ENCODE measurements at regions not wholly inside any gene's neighbourhood (a gene's known extent, or its start where the extent isn't known, plus 50 kb on each side); places are given as distances from the start of the nearest gene placed in this dataset.

DNA sequence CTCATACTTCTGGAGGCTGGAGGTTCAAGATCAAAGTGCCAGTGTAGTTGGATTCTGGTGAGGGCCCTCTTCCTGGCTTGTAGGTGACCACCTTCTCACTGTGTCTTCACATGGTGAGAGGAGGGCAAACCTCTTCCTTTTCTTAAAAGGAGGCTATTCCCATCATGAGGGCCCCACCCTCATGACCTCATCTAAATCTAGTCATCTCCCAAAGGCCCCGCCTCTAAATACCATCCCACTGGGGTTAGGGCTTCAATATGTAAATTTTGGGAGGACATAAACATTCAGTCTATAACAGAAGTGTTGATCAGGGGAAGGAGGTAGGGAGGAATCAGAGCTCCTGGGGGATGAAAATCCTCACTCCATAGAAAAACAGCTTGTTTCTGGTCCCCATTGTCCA, 60.8 kb upstream of the DIPK2B start:
- Histone ChIP-seq H3K36me3 (no peaks in the 10 kb centered on the region), H3K9me3 (no peaks in the 10 kb centered on the region), H3K27me3 (no peaks in the 10 kb centered on the region), H3K4me1 (no peaks in the 10 kb centered on the region), H3K4me3 (no peak overlapping the region), H3K27ac (no peak overlapping the region)
- no peak for DNase-seq
- TF ChIP-seq, protein P1, sequence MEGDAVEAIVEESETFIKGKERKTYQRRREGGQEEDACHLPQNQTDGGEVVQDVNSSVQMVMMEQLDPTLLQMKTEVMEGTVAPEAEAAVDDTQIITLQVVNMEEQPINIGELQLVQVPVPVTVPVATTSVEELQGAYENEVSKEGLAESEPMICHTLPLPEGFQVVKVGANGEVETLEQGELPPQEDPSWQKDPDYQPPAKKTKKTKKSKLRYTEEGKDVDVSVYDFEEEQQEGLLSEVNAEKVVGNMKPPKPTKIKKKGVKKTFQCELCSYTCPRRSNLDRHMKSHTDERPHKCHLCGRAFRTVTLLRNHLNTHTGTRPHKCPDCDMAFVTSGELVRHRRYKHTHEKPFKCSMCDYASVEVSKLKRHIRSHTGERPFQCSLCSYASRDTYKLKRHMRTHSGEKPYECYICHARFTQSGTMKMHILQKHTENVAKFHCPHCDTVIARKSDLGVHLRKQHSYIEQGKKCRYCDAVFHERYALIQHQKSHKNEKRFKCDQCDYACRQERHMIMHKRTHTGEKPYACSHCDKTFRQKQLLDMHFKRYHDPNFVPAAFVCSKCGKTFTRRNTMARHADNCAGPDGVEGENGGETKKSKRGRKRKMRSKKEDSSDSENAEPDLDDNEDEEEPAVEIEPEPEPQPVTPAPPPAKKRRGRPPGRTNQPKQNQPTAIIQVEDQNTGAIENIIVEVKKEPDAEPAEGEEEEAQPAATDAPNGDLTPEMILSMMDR (IDR thresholded peaks at IDR 0.05): no peak
- TF ChIP-seq EP300 (IDR thresholded peaks at IDR 0.05) (no peak), POLR2AphosphoS5 (IDR thresholded peaks at IDR 0.05) (no peak), POLR2A (IDR thresholded peaks at IDR 0.05) (no peak)
- no peak for ATAC-seq (ENCODE audit: low FRiP score in 2 of 2)
- 89 to 100% methylated on average over 1 of the region's 1 CpG for WGBS, 2 donors

DNA sequence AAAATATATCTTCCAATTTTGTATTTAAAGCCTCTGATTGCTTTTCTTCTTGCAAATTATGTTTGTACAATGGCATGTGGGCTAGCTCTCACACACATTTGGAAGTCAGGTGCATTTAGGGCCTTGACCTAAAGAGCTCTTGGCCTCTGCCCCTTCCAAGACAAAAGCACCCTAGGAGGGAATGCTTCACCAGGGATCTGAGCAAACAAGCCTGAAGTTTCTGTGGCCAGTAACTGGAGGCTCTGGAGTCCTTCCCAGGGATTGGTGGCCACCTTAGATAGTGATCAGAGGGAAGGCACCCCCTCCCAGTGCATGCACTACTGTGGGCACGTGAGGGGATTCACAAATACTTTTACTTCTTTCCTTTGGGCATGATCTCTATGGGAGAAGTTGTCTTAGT, 60.3 kb upstream of the DIPK2B start:
- Histone ChIP-seq H3K4me3 (no peak overlapping the region), H3K9me3 (no peaks in the 10 kb centered on the region), H3K27me3 (no peaks in the 10 kb centered on the region), H3K36me3 (no peaks in the 10 kb centered on the region), H3K4me1 (no peaks in the 10 kb centered on the region), H3K27ac (no peak overlapping the region)
- DNase-seq (no peak), ATAC-seq (ENCODE audit: low FRiP score in 2 of 2) (no peak)
- TF ChIP-seq EP300 (IDR thresholded peaks at IDR 0.05) (no peak), POLR2AphosphoS5 (IDR thresholded peaks at IDR 0.05) (no peak), POLR2A (IDR thresholded peaks at IDR 0.05) (no peak)
- TF ChIP-seq, protein P1 (IDR thresholded peaks at IDR 0.05): no peak
- 91% methylated on average over 1 of the region's 1 CpG; no CpG with 5 or more reads in 1 of the 2 donors for WGBS, 2 donors

DNA sequence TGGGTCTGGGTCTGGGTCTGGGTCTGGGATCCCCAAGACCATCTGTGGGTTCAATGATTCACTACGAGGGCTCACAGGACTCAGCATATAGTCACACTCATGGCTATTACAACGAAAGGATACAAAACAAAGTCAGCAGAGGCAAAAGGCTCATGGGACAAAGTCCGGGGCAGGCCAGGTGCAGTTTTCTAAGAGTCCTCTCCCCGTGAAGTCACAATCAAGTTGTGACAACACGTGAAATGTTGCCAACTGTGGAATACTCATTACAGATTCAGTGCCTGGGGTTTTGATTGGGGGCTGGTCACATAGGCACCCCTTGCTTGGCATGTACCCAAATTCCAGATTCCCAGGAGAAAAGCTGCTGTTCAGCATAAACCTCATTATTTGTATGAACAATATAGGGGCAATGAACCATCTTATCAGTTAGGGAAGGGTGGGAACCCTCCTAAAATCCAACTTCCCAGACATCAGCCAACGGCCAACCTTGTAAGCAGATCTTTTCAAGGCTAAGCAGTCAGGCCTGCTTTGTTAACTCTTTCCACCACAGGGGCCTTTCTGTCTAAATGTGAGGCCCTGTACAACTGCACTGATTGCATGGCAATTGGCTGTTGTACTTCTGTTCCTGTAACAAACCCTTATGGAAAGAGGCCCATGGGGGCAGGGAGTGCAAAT, 58.2 kb upstream of the DIPK2B start:
- 58 to 87% methylated on average over 2 to 6 of the region's 6 CpGs for WGBS, 2 donors
- Histone ChIP-seq H3K36me3 (no peaks in the 10 kb centered on the region), H3K9me3 (no peaks in the 10 kb centered on the region), H3K27ac (no peak overlapping the region), H3K4me3 (no peak overlapping the region), H3K27me3 (no peaks in the 10 kb centered on the region), H3K4me1 (no peaks in the 10 kb centered on the region)
- DNase-seq (no peak), ATAC-seq (ENCODE audit: low FRiP score in 2 of 2) (no peak)
- TF ChIP-seq EP300 (IDR thresholded peaks at IDR 0.05) (no peak), POLR2AphosphoS5 (IDR thresholded peaks at IDR 0.05) (no peak), POLR2A (IDR thresholded peaks at IDR 0.05) (no peak)
- TF ChIP-seq, protein P1 (IDR thresholded peaks at IDR 0.05): no peak

Small RNA genes in the stretch of these regions (small RNA-seq; reads per million reads assigned to genes)
- gene MIR221: 364 to 602 (median 439) reads per million in 4 donors
- gene MIR222: 719 to 978 (median 878) reads per million in 4 donors
- gene RF00017: 0 reads per million in 4 donors
- gene RF00591: 0 reads per million in 4 donors
